ENCODE measurements at regions not wholly inside any gene's neighbourhood (a gene's known extent, or its start where the extent isn't known, plus 50 kb on each side); places are given as distances from the start of the nearest gene placed in this dataset.

- no peak for DNase-seq
Observed at GRCh38 chr16:76724181-76724580, 447.0 kb downstream of the CNTNAP4 start.

GRCh38 chr16:76729525-76729924, 452.3 kb downstream of the CNTNAP4 start:
- no peak for DNase-seq

- DNase-seq: no peak
Observed at GRCh38 chr16:76732894-76733293, 455.7 kb downstream of the CNTNAP4 start.

GRCh38 chr16:76741623-76742022, 449.4 kb upstream of the MON1B start:
- no peak for DNase-seq

- DNase-seq: no peak
Observed at GRCh38 chr16:76748461-76749348, 442.3 kb upstream of the MON1B start.

GRCh38 chr16:76749780-76750375, 441.1 kb upstream of the MON1B start:
- DNase-seq: no peak

- DNase-seq: no peak
Observed at GRCh38 chr16:76755496-76755895, 435.5 kb upstream of the MON1B start.

- no peak for DNase-seq
Observed at GRCh38 chr16:76756423-76756822, 434.6 kb upstream of the MON1B start.

GRCh38 chr16:76756951-76757350, 434.0 kb upstream of the MON1B start:
- no peak for DNase-seq

- no peak for DNase-seq
Observed at GRCh38 chr16:76766538-76766937, 424.5 kb upstream of the MON1B start.

- no peak for DNase-seq
Observed at GRCh38 chr16:76768316-76768715, 422.7 kb upstream of the MON1B start.

- DNase-seq: no peak
Observed at GRCh38 chr16:76768948-76769347, 422.0 kb upstream of the MON1B start.

- DNase-seq: no peak
Observed at GRCh38 chr16:76771216-76771615, 419.8 kb upstream of the MON1B start.

- no peak for DNase-seq
Observed at GRCh38 chr16:76777721-76778465, 413.1 kb upstream of the MON1B start.

- DNase-seq: no peak
Observed at GRCh38 chr16:76780556-76780955, 410.4 kb upstream of the MON1B start.

- no peak for DNase-seq
Observed at GRCh38 chr16:76784530-76784929, 406.5 kb upstream of the MON1B start.

- no peak for DNase-seq
Observed at GRCh38 chr16:76787394-76787793, 403.6 kb upstream of the MON1B start.

- no peak for DNase-seq
Observed at GRCh38 chr16:76791151-76791550, 399.8 kb upstream of the MON1B start.

- no peak for DNase-seq
Observed at GRCh38 chr16:76796416-76796815, 394.6 kb upstream of the MON1B start.

- no peak for DNase-seq
Observed at GRCh38 chr16:76796978-76797377, 394.0 kb upstream of the MON1B start.

- DNase-seq: no peak
Observed at GRCh38 chr16:76797457-76797856, 393.5 kb upstream of the MON1B start.

GRCh38 chr16:76800196-76800595, 390.8 kb upstream of the MON1B start:
- DNase-seq: no peak

- no peak for DNase-seq
Observed at GRCh38 chr16:76801357-76801756, 389.6 kb upstream of the MON1B start.

GRCh38 chr16:76816475-76816874, 374.5 kb upstream of the MON1B start:
- DNase-seq: no peak
